ENCODE measurements at regions not wholly inside any gene's neighbourhood (a gene's known extent, or its start where the extent isn't known, plus 50 kb on each side); places are given as distances from the start of the nearest gene placed in this dataset.

GRCh38 chr2:157149270-157149669, 108.2 kb upstream of the GALNT5 start:
- no peak for DNase-seq

GRCh38 chr2:157150747-157151146, 106.8 kb upstream of the GALNT5 start:
- no peak for DNase-seq

GRCh38 chr2:157152362-157152761, 105.1 kb upstream of the GALNT5 start:
- DNase-seq, result no peak

- DNase-seq, result no peak
Measured at GRCh38 chr2:157155992-157156391, 101.5 kb upstream of the GALNT5 start.

- DNase-seq, result no peak
Measured at GRCh38 chr2:157158111-157158510, 99.4 kb upstream of the GALNT5 start.

- no peak for DNase-seq
Measured at GRCh38 chr2:157159221-157159934, 98.1 kb upstream of the GALNT5 start.

GRCh38 chr2:157160111-157160510, 97.4 kb upstream of the GALNT5 start:
- no peak for DNase-seq

GRCh38 chr2:157164370-157164769, 93.1 kb upstream of the GALNT5 start:
- DNase-seq, result no peak

GRCh38 chr2:157164891-157165290, 92.6 kb upstream of the GALNT5 start:
- DNase-seq, result no peak

GRCh38 chr2:157168501-157168900, 89.0 kb upstream of the GALNT5 start:
- no peak for DNase-seq

- DNase-seq, result no peak
Measured at GRCh38 chr2:157169889-157170288, 87.6 kb upstream of the GALNT5 start.

GRCh38 chr2:157170299-157170698, 87.2 kb upstream of the GALNT5 start:
- DNase-seq, result no peak

GRCh38 chr2:157172239-157172638, 85.3 kb upstream of the GALNT5 start:
- DNase-seq, result no peak

- no peak for DNase-seq
Measured at GRCh38 chr2:157172866-157173578, 84.5 kb upstream of the GALNT5 start.

- DNase-seq, result no peak
Measured at GRCh38 chr2:157173740-157174184, 83.7 kb upstream of the GALNT5 start.

- no peak for DNase-seq
Measured at GRCh38 chr2:157174321-157174720, 83.2 kb upstream of the GALNT5 start.

GRCh38 chr2:157176602-157177001, 80.9 kb upstream of the GALNT5 start:
- no peak for DNase-seq

- DNase-seq, result no peak
Measured at GRCh38 chr2:157178874-157179273, 78.6 kb upstream of the GALNT5 start.

- DNase-seq, result no peak
Measured at GRCh38 chr2:157179324-157180105, 78.0 kb upstream of the GALNT5 start.

- DNase-seq, result no peak
Measured at GRCh38 chr2:157180359-157180758, 77.1 kb upstream of the GALNT5 start.

- DNase-seq, result no peak
Measured at GRCh38 chr2:157181234-157181633, 76.3 kb upstream of the GALNT5 start.

- DNase-seq, result no peak
Measured at GRCh38 chr2:157182204-157182709, 75.2 kb upstream of the GALNT5 start.
